ENCODE measurements at regions not wholly inside any gene's neighbourhood (a gene's known extent, or its start where the extent isn't known, plus 50 kb on each side); places are given as distances from the start of the nearest gene placed in this dataset.

- no peak for TF ChIP-seq CTCF (IDR thresholded peaks at IDR 0.05)
- no peak for TF ChIP-seq SIN3A (IDR thresholded peaks at IDR 0.05; ENCODE audit: borderline replicate concordance, insufficient read depth, low read depth, low read length)
- TF ChIP-seq POLR2AphosphoS5 (IDR thresholded peaks at IDR 0.05; ENCODE audit: low read depth, low read length), result no peak
- TF ChIP-seq TCF7L2 (IDR thresholded peaks at IDR 0.05; ENCODE audit: low read depth, low read length), result no peak
Measured at GRCh38 chr3:80889535-80889934, 871.9 kb downstream of the GBE1 start.

All from Panc1 (cell line).